ENCODE measurements at regions not wholly inside any gene's neighbourhood (a gene's known extent, or its start where the extent isn't known, plus 50 kb on each side); places are given as distances from the start of the nearest gene placed in this dataset.
"Not testable (repeated sequence)": the region's sequence is repeated elsewhere in the genome, so short reads cannot be mapped to it uniquely, and the experiment has no call there.

- no peak overlapping the region for H3K27ac ChIP-seq
Observed at GRCh38 chr17:36845916-36846315, 91.4 kb upstream of the LHX1 start.

GRCh38 chr17:36846410-36847292, 90.6 kb upstream of the LHX1 start:
- Histone ChIP-seq H3K4me3 (no peak overlapping the region), H3K27me3 (no peaks in the 10 kb centered on the region), H3K9me3 (replicated peaks in 1 of 3) (no peaks in the 10 kb centered on the region), H3K4me1 (replicated peaks in 1 of 2) (no peaks in the 10 kb centered on the region), H3K36me3 (replicated peaks in 1 of 2) (no peaks in the 10 kb centered on the region), H3K27ac (no peak overlapping the region)
- intact Hi-C loops (cut with DNase I) = no loop called here
- 74 to 87% (median 76%) methylated on average over 14 of the region's 14 CpGs for WGBS, 4 donors
- no peak for DNase-seq
- TF ChIP-seq CTCF (IDR thresholded peaks at IDR 0.05) (no peak), POLR2A (IDR thresholded peaks at IDR 0.05) (no peak)

More at GRCh38 chr17:36845916-36846315, 91.4 kb upstream of the LHX1 start:
- no peaks in the 10 kb centered on the region for H3K4me1 ChIP-seq (replicated peaks in 1 of 2)
- TF ChIP-seq POLR2A (IDR thresholded peaks at IDR 0.05) (no peak), CTCF (IDR thresholded peaks at IDR 0.05) (no peak)
- intact Hi-C loops (cut with DNase I) = no loop called here
- no peak for DNase-seq
- WGBS, 4 donors = 49 to 85% (median 75%) methylated on average over 4 to 5 of the region's 5 CpGs
- H3K27me3 ChIP-seq = no peaks in the 10 kb centered on the region
- no peaks in the 10 kb centered on the region for H3K36me3 ChIP-seq (replicated peaks in 1 of 2)
- H3K4me3 ChIP-seq = no peak overlapping the region
- H3K9me3 ChIP-seq (replicated peaks in 1 of 3) = no peaks in the 10 kb centered on the region

GRCh38 chr17:36848008-36848902, 89.0 kb upstream of the LHX1 start:
- H3K27me3 ChIP-seq = no peaks in the 10 kb centered on the region
- DNase-seq = no peak
- no peak overlapping the region for H3K27ac ChIP-seq
- no peaks in the 10 kb centered on the region for H3K9me3 ChIP-seq (replicated peaks in 1 of 3)
- intact Hi-C loops (cut with DNase I) = no loop called here
- TF ChIP-seq CTCF (IDR thresholded peaks at IDR 0.05) (no peak), POLR2A (IDR thresholded peaks at IDR 0.05) (no peak)
- WGBS, 4 donors = 81 to 94% (median 87%) methylated on average over 10 of the region's 10 CpGs
- no peaks in the 10 kb centered on the region for H3K36me3 ChIP-seq (replicated peaks in 1 of 2)
- no peaks in the 10 kb centered on the region for H3K4me1 ChIP-seq (replicated peaks in 1 of 2)
- H3K4me3 ChIP-seq = no peak overlapping the region

GRCh38 chr17:36849020-36849419, 88.3 kb upstream of the LHX1 start:
- H3K4me1 ChIP-seq (replicated peaks in 1 of 2); H3K36me3 ChIP-seq (replicated peaks in 1 of 2); DNase-seq; intact Hi-C loops (cut with DNase I); H3K4me3 ChIP-seq; H3K27me3 ChIP-seq; H3K9me3 ChIP-seq (replicated peaks in 1 of 3); H3K27ac ChIP-seq: not testable (repeated sequence)
- whole genome bisulfite sequencing, 4 donors = 82 to 95% (median 93%) methylated on average over 6 to 9 of the region's 9 CpGs

All from adrenal gland (tissue), 9 donors.